Hepatocyte (in vitro differentiated cells): ENCODE measurements at regions not wholly inside any gene's neighbourhood (a gene's known extent, or its start where the extent isn't known, plus 50 kb on each side); places are given as distances from the start of the nearest gene placed in this dataset.

Source experiments
- CTCF ChIP-seq: fragments of 200-600 bp; sonication (generic); IDR thresholded peaks from 2 replicates; pipeline ENCODE4 v1.5.1; 2016; ENCODE audit warnings: antibody characterized with exemption, mild to moderate bottlenecking; ENCODE audit not compliant: poor library complexity
- EZH2 ChIP-seq: fragments of 200-600 bp; sonication (generic); IDR thresholded peaks from 2 replicates; pipeline ENCODE4 v1.6.1; 2016; ENCODE audit warnings: antibody characterized with exemption, mild to moderate bottlenecking, borderline replicate concordance

- no peak for TF ChIP-seq CTCF
- no peak for TF ChIP-seq EZH2
These were observed 639.7 kb upstream of the C9orf72 start for GRCh38 chr9:28212979-28213378.
